ENCODE measurements at regions not wholly inside any gene's neighbourhood (a gene's known extent, or its start where the extent isn't known, plus 50 kb on each side); places are given as distances from the start of the nearest gene placed in this dataset.

GRCh38 chr3:127087441-127087840 is 104.5 kb downstream of the PLXNA1 start:
- Histone ChIP-seq H3K27ac (ENCODE audit: poor library complexity, severe bottlenecking) (no peak overlapping the region), H3K27me3 (ENCODE audit: insufficient read depth, poor library complexity, severe bottlenecking) (no peaks in the 10 kb centered on the region), H3K36me3 (ENCODE audit: low read depth) (no peaks in the 10 kb centered on the region), H3K4me3 (ENCODE audit: severe bottlenecking) (no peak overlapping the region), H3K9me3 (ENCODE audit: severe bottlenecking) (no peaks in the 10 kb centered on the region), H3K4me1 (ENCODE audit: insufficient read depth, poor library complexity, severe bottlenecking) (no peaks in the 10 kb centered on the region)
- TF ChIP-seq, protein P1, sequence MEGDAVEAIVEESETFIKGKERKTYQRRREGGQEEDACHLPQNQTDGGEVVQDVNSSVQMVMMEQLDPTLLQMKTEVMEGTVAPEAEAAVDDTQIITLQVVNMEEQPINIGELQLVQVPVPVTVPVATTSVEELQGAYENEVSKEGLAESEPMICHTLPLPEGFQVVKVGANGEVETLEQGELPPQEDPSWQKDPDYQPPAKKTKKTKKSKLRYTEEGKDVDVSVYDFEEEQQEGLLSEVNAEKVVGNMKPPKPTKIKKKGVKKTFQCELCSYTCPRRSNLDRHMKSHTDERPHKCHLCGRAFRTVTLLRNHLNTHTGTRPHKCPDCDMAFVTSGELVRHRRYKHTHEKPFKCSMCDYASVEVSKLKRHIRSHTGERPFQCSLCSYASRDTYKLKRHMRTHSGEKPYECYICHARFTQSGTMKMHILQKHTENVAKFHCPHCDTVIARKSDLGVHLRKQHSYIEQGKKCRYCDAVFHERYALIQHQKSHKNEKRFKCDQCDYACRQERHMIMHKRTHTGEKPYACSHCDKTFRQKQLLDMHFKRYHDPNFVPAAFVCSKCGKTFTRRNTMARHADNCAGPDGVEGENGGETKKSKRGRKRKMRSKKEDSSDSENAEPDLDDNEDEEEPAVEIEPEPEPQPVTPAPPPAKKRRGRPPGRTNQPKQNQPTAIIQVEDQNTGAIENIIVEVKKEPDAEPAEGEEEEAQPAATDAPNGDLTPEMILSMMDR (IDR thresholded peaks at IDR 0.05; ENCODE audit: poor library complexity, severe bottlenecking): no peak
- no peak for DNase-seq (ENCODE audit: low spot score)
- ATAC-seq (ENCODE audit: low read depth): no peak

GRCh38 chr3:127088511-127089351 is 104.2 kb upstream of the PRR23E start:
- no peak for ATAC-seq (ENCODE audit: low read depth)
- DNase-seq (ENCODE audit: low spot score): no peak
- TF ChIP-seq, protein P1 (IDR thresholded peaks at IDR 0.05; ENCODE audit: poor library complexity, severe bottlenecking): no peak
- Histone ChIP-seq H3K27ac (ENCODE audit: poor library complexity, severe bottlenecking) (no peak overlapping the region), H3K9me3 (ENCODE audit: severe bottlenecking) (no peaks in the 10 kb centered on the region), H3K27me3 (ENCODE audit: insufficient read depth, poor library complexity, severe bottlenecking) (no peaks in the 10 kb centered on the region), H3K4me1 (ENCODE audit: insufficient read depth, poor library complexity, severe bottlenecking) (no peaks in the 10 kb centered on the region), H3K36me3 (ENCODE audit: low read depth) (no peaks in the 10 kb centered on the region), H3K4me3 (ENCODE audit: severe bottlenecking) (no peak overlapping the region)

GRCh38 chr3:127089486-127090145 is 103.3 kb upstream of the PRR23E start:
- no peaks in the 10 kb centered on the region for H3K9me3 ChIP-seq (ENCODE audit: severe bottlenecking)
- TF ChIP-seq, protein P1 (IDR thresholded peaks at IDR 0.05; ENCODE audit: poor library complexity, severe bottlenecking): no peak
- no peaks in the 10 kb centered on the region for H3K27me3 ChIP-seq (ENCODE audit: insufficient read depth, poor library complexity, severe bottlenecking)
- H3K36me3 ChIP-seq (ENCODE audit: low read depth): no peaks in the 10 kb centered on the region
- ATAC-seq (ENCODE audit: low read depth): no peak
- no peak for DNase-seq (ENCODE audit: low spot score)
- no peak overlapping the region for H3K27ac ChIP-seq (ENCODE audit: poor library complexity, severe bottlenecking)
- H3K4me3 ChIP-seq (ENCODE audit: severe bottlenecking): no peak overlapping the region
- no peaks in the 10 kb centered on the region for H3K4me1 ChIP-seq (ENCODE audit: insufficient read depth, poor library complexity, severe bottlenecking)

- Histone ChIP-seq H3K27me3 (ENCODE audit: insufficient read depth, poor library complexity, severe bottlenecking) (no peaks in the 10 kb centered on the region), H3K27ac (ENCODE audit: poor library complexity, severe bottlenecking) (no peak overlapping the region), H3K4me3 (ENCODE audit: severe bottlenecking) (no peak overlapping the region), H3K9me3 (ENCODE audit: severe bottlenecking) (no peaks in the 10 kb centered on the region), H3K4me1 (ENCODE audit: insufficient read depth, poor library complexity, severe bottlenecking) (no peaks in the 10 kb centered on the region), H3K36me3 (ENCODE audit: low read depth) (no peaks in the 10 kb centered on the region)
- no peak for DNase-seq (ENCODE audit: low spot score)
- no peak for ATAC-seq (ENCODE audit: low read depth)
- TF ChIP-seq, protein P1 (IDR thresholded peaks at IDR 0.05; ENCODE audit: poor library complexity, severe bottlenecking): no peak
Observed at GRCh38 chr3:127090218-127091160, 102.4 kb upstream of the PRR23E start.
